CD4-positive, alpha-beta T cell (primary cell): ENCODE measurements at regions not wholly inside any gene's neighbourhood (a gene's known extent, or its start where the extent isn't known, plus 50 kb on each side); places are given as distances from the start of the nearest gene placed in this dataset.

ENCODE experiments used
- ATAC-seq: fragments of 200-7000 bp; cut with Tn5 transposase; one replicate; pipeline ENCODE4 v1.10.0; 2022; ENCODE audit warnings: mild to moderate bottlenecking; ENCODE audit not compliant: poor library complexity
- CTCF ChIA-PET: fragments of 350-600 bp; sonication (Branson Sonifier 250); formaldehyde crosslinking; loops from one replicate; lab custom pipeline; 2021; ENCODE audit warnings: antibody characterized with exemption, inconsistent platforms; lab: Charles Lee
- POLR2A ChIA-PET: fragments of 350-600 bp; sonication (Branson Sonifier 250); formaldehyde crosslinking; loops from one replicate; lab custom pipeline; 2021; ENCODE audit warnings: antibody characterized with exemption, inconsistent platforms; lab: Charles Lee
- DNase-seq, 14 experiments: peaks; one replicate each; pipeline ENCODE4 v3.0.0-alpha.2; 2013 to 2020; ENCODE audit warnings: mixed read lengths in 2 of 14
- H3K27ac ChIP-seq, 2 donors: one replicate each; pipeline versions ENCODE4 v1.5.1 to v1.7.0; 2013; ENCODE audit warnings: low read length in 2 of 2, low read depth in 1 of 2, mild to moderate bottlenecking in 1 of 2
- H3K27me3 ChIP-seq, 2 experiments: 1 replicate in 1 of 2; 2 replicates in 1 of 2; pipeline versions ENCODE4 v1.6.1 to v1.7.0; 2013; ENCODE audit warnings: low read length in 2 of 2, control low read depth in 1 of 2, mild to moderate bottlenecking in 1 of 2, moderate library complexity in 1 of 2; ENCODE audit not compliant: insufficient read depth in 2 of 2, control insufficient read depth in 1 of 2
- H3K36me3 ChIP-seq: one replicate; pipeline ENCODE4 v1.6.1; 2013; ENCODE audit warnings: low read length, control low read depth; ENCODE audit not compliant: insufficient read depth
- H3K4me1 ChIP-seq: one replicate; pipeline ENCODE4 v1.6.1; 2013; ENCODE audit warnings: low read length, control low read depth; ENCODE audit not compliant: insufficient read depth
- H3K4me3 ChIP-seq: one replicate; pipeline ENCODE4 v1.5.1; 2013; ENCODE audit warnings: mild to moderate bottlenecking, low read length, moderate library complexity
- H3K9me3 ChIP-seq, 2 experiments: 1 replicate in 1 of 2; 2 replicates in 1 of 2; pipeline versions ENCODE4 v1.6.1 to v1.7.0; 2013; ENCODE audit warnings: low read length in 2 of 2, mild to moderate bottlenecking in 2 of 2, control low read depth in 1 of 2, moderate library complexity in 1 of 2; ENCODE audit not compliant: control insufficient read depth in 1 of 2, insufficient read depth in 1 of 2
- H3K27ac Mint-ChIP-seq: one replicate; pipeline ENCODE4 v1.8.0; 2020; ENCODE audit warnings: mixed read lengths
- H3K27me3 Mint-ChIP-seq: one replicate; pipeline ENCODE4 v1.8.0; 2021; ENCODE audit warnings: mixed read lengths
- H3K36me3 Mint-ChIP-seq: one replicate; pipeline ENCODE4 v1.8.0; 2021; ENCODE audit warnings: low read depth, mixed read lengths
- H3K4me1 Mint-ChIP-seq: one replicate; pipeline ENCODE4 v1.8.0; 2021; ENCODE audit warnings: low read depth, mixed read lengths
- H3K4me3 Mint-ChIP-seq: one replicate; pipeline ENCODE4 v1.8.0; 2020; ENCODE audit warnings: mild to moderate bottlenecking, mixed read lengths
- H3K9me3 Mint-ChIP-seq: one replicate; pipeline ENCODE4 v1.8.0; 2020; ENCODE audit warnings: mixed read lengths
- CTCF ChIP-seq: fragments of 200-600 bp; IDR thresholded peaks from one replicate; pipeline ENCODE4 v1.8.0; 2022; ENCODE audit warnings: antibody characterized with exemption, mild to moderate bottlenecking
- intact Hi-C, 2 experiments: fragments of 100-400 bp; cut with DNase I in 1 of 2; cut with micrococcal nuclease in 1 of 2; formaldehyde crosslinking; loops; one replicate each; pipeline versions ENCODE4 v1.15.1 to v1.9.0; 2023 to 2025; cut with DNase I, micrococcal nuclease

DNA sequence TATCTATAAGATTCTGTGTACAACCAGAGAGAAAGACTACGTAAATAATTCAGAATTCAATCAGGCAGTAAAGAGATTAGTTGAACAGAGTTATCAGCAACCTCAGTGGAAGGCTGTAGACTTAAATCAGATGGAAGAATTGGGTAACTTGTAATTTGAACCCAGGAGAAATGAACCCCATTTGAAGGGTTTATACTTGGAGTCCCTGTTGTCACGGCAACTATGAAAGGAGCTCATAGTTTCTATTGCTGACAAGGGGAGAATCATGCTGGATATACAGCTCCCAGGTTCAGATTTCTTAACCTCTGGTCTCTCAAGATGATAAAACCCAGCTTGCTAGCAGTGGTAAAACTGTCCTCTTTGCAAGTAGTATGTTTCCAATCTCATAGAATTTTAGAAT lies 54.4 kb upstream of the BMP4 start:
- CTCF ChIA-PET = no interaction called here
- no peak for TF ChIP-seq CTCF
- Histone ChIP-seq H3K36me3 (no peaks in the 10 kb centered on the region), H3K27me3 (no peaks in the 10 kb centered on the region), H3K4me1 (no peaks in the 10 kb centered on the region), H3K9me3 (no peaks in the 10 kb centered on the region), H3K4me3 (no peak overlapping the region), H3K27ac (no peak overlapping the region)
- Mint-ChIP-seq H3K36me3 (no peaks in the 10 kb centered on the region), H3K27me3 (peaks cover 5% of the 10 kb centered on the region), H3K4me1 (no peaks in the 10 kb centered on the region), H3K9me3 (peaks cover 4% of the 10 kb centered on the region), H3K4me3 (no peak overlapping the region), H3K27ac (no peak overlapping the region)
- ATAC-seq (no peak), DNase-seq (no peak)
- intact Hi-C loops = no loop called here
- POLR2A ChIA-PET = no interaction called here

- POLR2A ChIA-PET = no interaction called here
- no peak overlapping the region for H3K27ac ChIP-seq
- no peaks in the 10 kb centered on the region for H3K36me3 Mint-ChIP-seq
- no peak overlapping the region for H3K27ac Mint-ChIP-seq
- H3K36me3 ChIP-seq = no peaks in the 10 kb centered on the region
- CTCF ChIA-PET = no interaction called here
- H3K27me3 ChIP-seq = no peaks in the 10 kb centered on the region
- H3K4me3 ChIP-seq = no peak overlapping the region
- H3K4me1 Mint-ChIP-seq = no peaks in the 10 kb centered on the region
- intact Hi-C loops = no loop called here
- no peaks in the 10 kb centered on the region for H3K4me1 ChIP-seq
- no peak for TF ChIP-seq CTCF
- DNase-seq (no peak), ATAC-seq (no peak)
- peaks cover 15% of the 10 kb centered on the region for H3K9me3 Mint-ChIP-seq
- no peaks in the 10 kb centered on the region for H3K27me3 Mint-ChIP-seq
- H3K9me3 ChIP-seq = no peaks in the 10 kb centered on the region
- H3K4me3 Mint-ChIP-seq = no peak overlapping the region
Measured at GRCh38 chr14:54023027-54023426, 66.4 kb upstream of the BMP4 start.

DNA sequence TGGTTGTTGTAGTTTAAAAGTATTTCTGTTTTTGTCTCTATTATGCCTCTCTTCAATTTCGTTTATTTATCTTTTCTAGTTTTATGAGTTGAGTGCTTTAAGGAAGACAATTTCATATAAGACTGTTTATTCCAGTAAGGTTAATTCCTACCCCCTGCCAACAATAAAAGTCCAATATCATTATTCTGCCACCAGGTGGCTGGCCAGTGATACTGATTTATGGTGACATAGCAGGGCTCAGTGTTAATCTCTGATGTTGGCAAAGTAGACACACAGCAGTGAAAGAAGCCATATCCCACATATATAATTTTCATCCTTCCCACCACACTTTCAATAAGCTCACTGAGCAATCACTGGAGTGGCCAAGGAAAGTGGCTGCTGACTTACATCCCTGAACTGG lies 69.0 kb upstream of the BMP4 start:
- H3K9me3 Mint-ChIP-seq = peaks cover 9% of the 10 kb centered on the region
- POLR2A ChIA-PET = no interaction called here

More for the DNA sequence above, 69.0 kb upstream of the BMP4 start:
- Histone ChIP-seq H3K9me3 (no peaks in the 10 kb centered on the region), H3K36me3 (no peaks in the 10 kb centered on the region), H3K4me1 (no peaks in the 10 kb centered on the region), H3K4me3 (no peak overlapping the region), H3K27ac (no peak overlapping the region), H3K27me3 (no peaks in the 10 kb centered on the region)
- H3K27me3 Mint-ChIP-seq = no peaks in the 10 kb centered on the region
- H3K27ac Mint-ChIP-seq = no peak overlapping the region
- no peak for ATAC-seq
- no peaks in the 10 kb centered on the region for H3K4me1 Mint-ChIP-seq
- H3K36me3 Mint-ChIP-seq = no peaks in the 10 kb centered on the region
- no peak for DNase-seq
- TF ChIP-seq CTCF = no peak
- CTCF ChIA-PET = interaction anchor here (0.6 kb wide), 1 partner anchor 20 kb away, joined by 3 read pairs; no protein-coding TSS in a partner anchor
- H3K4me3 Mint-ChIP-seq = no peak overlapping the region
- intact Hi-C loops = no loop called here
